SK-N-SH treated with all-trans-retinoic acid at 6 μM for 48 hours (cell line): ENCODE measurements at regions not wholly inside any gene's neighbourhood (a gene's known extent, or its start where the extent isn't known, plus 50 kb on each side); places are given as distances from the start of the nearest gene placed in this dataset.

Experiments used
- ARNTL ChIP-seq: fragments of 450-650 bp; formaldehyde crosslinking; IDR thresholded peaks from 2 replicates; pipeline ENCODE4 v1.5.0; 2020; ENCODE audit warnings: low read depth, mild to moderate bottlenecking, moderate library complexity, borderline replicate concordance
- BACH2 ChIP-seq: fragments of 250-450 bp; sonication (Bioruptor Pico); IDR thresholded peaks from 2 replicates; pipeline ENCODE4 v1.9.0; 2021; ENCODE audit warnings: mild to moderate bottlenecking, borderline replicate concordance
- CSDC2 ChIP-seq: fragments of 250-450 bp; sonication (Bioruptor Pico); IDR thresholded peaks from 2 replicates; pipeline ENCODE4 v1.5.0; 2020; ENCODE audit warnings: mild to moderate bottlenecking, moderate library complexity
- GLIS3 ChIP-seq: fragments of 250-450 bp; sonication (Bioruptor Pico); IDR thresholded peaks from 2 replicates; pipeline ENCODE4 v1.5.0; 2020; ENCODE audit warnings: mild to moderate bottlenecking, moderate library complexity
- ISL1 ChIP-seq: fragments of 250-450 bp; sonication (Bioruptor Pico); IDR thresholded peaks from 2 replicates; pipeline ENCODE4 v2.1.2; 2022; ENCODE audit warnings: mild to moderate bottlenecking, moderate library complexity
- OSR1 ChIP-seq: fragments of 250-450 bp; sonication (Bioruptor Pico); IDR thresholded peaks from 2 replicates; pipeline ENCODE4 v1.8.0; 2022; ENCODE audit warnings: moderate library complexity, mild to moderate bottlenecking, inconsistent platforms
- PPARA ChIP-seq: fragments of 250-450 bp; sonication (Bioruptor Pico); IDR thresholded peaks from 2 replicates; pipeline ENCODE4 v1.5.0; 2020; ENCODE audit warnings: mild to moderate bottlenecking, borderline replicate concordance
- RARB ChIP-seq: fragments of 250-450 bp; sonication (Bioruptor Pico); IDR thresholded peaks from 2 replicates; pipeline ENCODE4 v1.8.0; 2021; ENCODE audit warnings: mild to moderate bottlenecking, moderate library complexity
- SNAI2 ChIP-seq: fragments of 250-450 bp; sonication (Bioruptor Pico); IDR thresholded peaks from 2 replicates; pipeline ENCODE4 v1.5.0; 2020; ENCODE audit warnings: mild to moderate bottlenecking, moderate library complexity
- ZC3H10 ChIP-seq: fragments of 250-450 bp; sonication (Bioruptor Pico); IDR thresholded peaks from 2 replicates; pipeline ENCODE4 v1.5.1; 2021; ENCODE audit warnings: mild to moderate bottlenecking, moderate library complexity
- ZFP3 ChIP-seq: fragments of 250-450 bp; sonication (Bioruptor Pico); IDR thresholded peaks from 2 replicates; pipeline ENCODE4 v1.5.0; 2020; ENCODE audit warnings: mild to moderate bottlenecking, moderate library complexity
- ZNF8 ChIP-seq: fragments of 450-650 bp; formaldehyde crosslinking; IDR thresholded peaks from 2 replicates; pipeline ENCODE4 v1.5.0; 2020; ENCODE audit warnings: mild to moderate bottlenecking, moderate library complexity
- TF ChIP-seq, protein P1 (sequence below): fragments of 250-450 bp; sonication (Bioruptor Pico); IDR thresholded peaks from 2 replicates; pipeline ENCODE4 v1.5.1; 2020; ENCODE audit warnings: low read depth, mild to moderate bottlenecking, moderate library complexity
- TF ChIP-seq, protein P2 (sequence below): fragments of 250-450 bp; sonication (Bioruptor Pico); IDR thresholded peaks from 2 replicates; pipeline ENCODE4 v1.8.0; 2020; ENCODE audit warnings: mild to moderate bottlenecking, moderate library complexity, borderline replicate concordance

DNA sequence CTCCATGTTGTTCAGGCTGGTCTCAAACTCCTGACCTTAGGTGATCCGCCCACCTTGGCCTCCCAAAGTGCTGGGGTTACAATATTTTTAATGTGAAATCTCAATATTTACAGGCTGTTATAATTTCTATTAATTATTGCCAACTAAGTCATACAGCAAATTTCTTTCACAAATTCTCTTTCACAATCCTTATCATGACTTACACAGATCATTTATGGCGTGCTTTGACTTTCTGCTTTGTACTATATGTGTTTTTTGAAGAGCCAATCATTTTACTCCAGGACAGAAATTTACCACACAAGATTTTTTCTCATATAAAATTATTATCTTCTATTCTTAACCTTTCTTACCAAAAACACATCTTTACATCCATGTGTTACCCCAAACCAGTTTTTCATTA lies 1729.9 kb downstream of the NCAM2 start:
- TF ChIP-seq, protein P1, sequence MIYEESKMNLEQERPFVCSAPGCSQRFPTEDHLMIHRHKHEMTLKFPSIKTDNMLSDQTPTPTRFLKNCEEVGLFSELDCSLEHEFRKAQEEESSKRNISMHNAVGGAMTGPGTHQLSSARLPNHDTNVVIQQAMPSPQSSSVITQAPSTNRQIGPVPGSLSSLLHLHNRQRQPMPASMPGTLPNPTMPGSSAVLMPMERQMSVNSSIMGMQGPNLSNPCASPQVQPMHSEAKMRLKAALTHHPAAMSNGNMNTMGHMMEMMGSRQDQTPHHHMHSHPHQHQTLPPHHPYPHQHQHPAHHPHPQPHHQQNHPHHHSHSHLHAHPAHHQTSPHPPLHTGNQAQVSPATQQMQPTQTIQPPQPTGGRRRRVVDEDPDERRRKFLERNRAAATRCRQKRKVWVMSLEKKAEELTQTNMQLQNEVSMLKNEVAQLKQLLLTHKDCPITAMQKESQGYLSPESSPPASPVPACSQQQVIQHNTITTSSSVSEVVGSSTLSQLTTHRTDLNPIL, result no peak
- TF ChIP-seq OSR1 (no peak), ARNTL (CRISPR knock-in tag) (no peak), ZFP3 (CRISPR knock-in tag) (no peak), ZC3H10 (CRISPR knock-in tag) (no peak), ZNF8 (CRISPR knock-in tag) (no peak), RARB (CRISPR knock-in tag) (no peak), CSDC2 (no peak), ISL1 (CRISPR knock-in tag) (no peak), GLIS3 (CRISPR knock-in tag) (no peak), PPARA (no peak), BACH2 (no peak), SNAI2 (CRISPR knock-in tag) (no peak)
- TF ChIP-seq, protein P2, sequence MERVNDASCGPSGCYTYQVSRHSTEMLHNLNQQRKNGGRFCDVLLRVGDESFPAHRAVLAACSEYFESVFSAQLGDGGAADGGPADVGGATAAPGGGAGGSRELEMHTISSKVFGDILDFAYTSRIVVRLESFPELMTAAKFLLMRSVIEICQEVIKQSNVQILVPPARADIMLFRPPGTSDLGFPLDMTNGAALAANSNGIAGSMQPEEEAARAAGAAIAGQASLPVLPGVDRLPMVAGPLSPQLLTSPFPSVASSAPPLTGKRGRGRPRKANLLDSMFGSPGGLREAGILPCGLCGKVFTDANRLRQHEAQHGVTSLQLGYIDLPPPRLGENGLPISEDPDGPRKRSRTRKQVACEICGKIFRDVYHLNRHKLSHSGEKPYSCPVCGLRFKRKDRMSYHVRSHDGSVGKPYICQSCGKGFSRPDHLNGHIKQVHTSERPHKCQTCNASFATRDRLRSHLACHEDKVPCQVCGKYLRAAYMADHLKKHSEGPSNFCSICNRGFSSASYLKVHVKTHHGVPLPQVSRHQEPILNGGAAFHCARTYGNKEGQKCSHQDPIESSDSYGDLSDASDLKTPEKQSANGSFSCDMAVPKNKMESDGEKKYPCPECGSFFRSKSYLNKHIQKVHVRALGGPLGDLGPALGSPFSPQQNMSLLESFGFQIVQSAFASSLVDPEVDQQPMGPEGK (CRISPR knock-in tag), result no peak
